ENCODE measurements at regions not wholly inside any gene's neighbourhood (a gene's known extent, or its start where the extent isn't known, plus 50 kb on each side); places are given as distances from the start of the nearest gene placed in this dataset.
A peak's percentile ranks its signal among the peaks of the same experiment; 100 is the strongest.

DNA sequence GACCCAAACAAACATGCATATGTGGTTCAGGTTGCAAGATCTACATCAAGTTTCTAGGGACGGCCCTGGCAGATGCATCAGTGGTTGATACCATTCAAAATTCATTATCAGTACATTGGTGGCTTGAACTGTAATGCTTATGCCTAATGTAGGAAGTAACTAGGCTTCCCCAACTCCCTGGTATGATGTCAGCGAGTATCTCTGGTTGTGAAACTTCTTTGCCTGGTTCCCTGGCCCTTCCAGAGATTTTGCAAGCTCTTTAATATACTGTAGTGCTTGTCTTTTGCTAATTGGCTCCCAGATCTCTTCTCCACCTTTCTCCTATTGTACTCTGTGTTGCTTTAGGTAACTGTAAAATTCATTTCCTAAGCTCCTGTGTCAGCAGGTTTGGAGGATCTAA, 114.8 kb upstream of the RARB start:
- peak; percentile 83 for DNase-seq

- no peak for DNase-seq
Observed at GRCh38 chr3:25324954-25325655, 103.0 kb upstream of the RARB start.

DNA sequence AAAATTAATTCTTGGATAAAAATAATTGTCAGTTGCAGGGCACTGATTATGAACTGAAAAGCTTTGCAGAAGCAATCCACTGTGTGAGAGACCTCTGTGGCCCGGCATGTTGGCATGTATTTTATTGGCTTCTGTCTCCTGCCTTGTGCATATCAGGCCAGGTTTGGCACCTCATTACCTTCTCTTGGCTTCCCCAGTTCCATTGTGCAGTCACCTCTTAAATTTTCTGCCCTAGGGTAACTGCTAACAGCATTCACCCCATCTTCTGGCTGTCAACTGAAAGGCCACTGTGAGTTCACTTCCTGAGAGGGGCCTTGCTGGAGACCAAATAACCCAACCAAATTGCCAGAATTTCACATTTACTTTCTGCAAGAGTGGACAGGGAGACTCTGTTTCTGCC, 92.7 kb upstream of the RARB start:
- peak; percentile 23 for DNase-seq

- peak; percentile 52 for DNase-seq
Observed at GRCh38 chr3:25338158-25338725, 89.8 kb upstream of the RARB start.

DNA sequence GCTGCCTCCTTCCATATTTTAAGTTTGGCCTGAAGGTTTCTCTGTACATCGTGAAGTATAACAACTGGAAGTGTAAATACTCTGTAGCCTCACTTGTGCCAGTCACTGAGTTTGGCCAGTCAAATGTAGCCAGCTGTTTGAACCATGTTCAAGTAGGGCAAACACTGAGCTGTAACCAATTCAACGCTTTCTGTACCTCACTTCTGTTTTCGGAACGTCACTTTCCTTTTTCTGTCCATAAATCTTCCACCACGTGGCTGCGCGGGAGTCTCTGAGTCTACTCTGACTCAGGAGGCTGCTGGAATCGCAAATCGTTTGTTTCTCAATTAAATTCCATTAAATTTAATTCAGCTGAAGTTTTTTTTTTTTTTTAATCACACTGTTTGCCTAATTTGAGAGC, 88.8 kb upstream of the RARB start:
- DNase-seq = peak; percentile 90

DNA sequence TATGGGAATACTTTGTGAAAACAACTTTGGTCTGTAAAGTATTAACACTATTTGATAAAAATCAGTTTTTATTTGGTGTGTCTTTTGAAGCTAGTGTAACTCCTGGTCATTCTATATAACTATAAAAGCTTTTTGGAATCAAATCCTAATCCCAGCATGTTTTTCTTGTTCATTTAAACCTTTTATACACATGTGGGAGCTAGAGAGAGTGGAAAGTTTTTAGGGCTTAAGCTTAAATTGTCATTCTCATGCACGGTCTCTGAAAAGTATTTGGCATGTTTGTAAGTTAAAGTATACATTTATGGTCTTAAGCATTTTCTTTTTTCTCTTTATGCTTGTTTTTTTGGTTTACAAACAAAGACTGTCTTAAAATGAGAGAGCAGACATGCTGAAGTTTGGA, 83.4 kb upstream of the RARB start:
- no peak for DNase-seq

- DNase-seq = peak; percentile 69
Observed at GRCh38 chr3:25349095-25349494, 79.0 kb upstream of the RARB start.

DNA sequence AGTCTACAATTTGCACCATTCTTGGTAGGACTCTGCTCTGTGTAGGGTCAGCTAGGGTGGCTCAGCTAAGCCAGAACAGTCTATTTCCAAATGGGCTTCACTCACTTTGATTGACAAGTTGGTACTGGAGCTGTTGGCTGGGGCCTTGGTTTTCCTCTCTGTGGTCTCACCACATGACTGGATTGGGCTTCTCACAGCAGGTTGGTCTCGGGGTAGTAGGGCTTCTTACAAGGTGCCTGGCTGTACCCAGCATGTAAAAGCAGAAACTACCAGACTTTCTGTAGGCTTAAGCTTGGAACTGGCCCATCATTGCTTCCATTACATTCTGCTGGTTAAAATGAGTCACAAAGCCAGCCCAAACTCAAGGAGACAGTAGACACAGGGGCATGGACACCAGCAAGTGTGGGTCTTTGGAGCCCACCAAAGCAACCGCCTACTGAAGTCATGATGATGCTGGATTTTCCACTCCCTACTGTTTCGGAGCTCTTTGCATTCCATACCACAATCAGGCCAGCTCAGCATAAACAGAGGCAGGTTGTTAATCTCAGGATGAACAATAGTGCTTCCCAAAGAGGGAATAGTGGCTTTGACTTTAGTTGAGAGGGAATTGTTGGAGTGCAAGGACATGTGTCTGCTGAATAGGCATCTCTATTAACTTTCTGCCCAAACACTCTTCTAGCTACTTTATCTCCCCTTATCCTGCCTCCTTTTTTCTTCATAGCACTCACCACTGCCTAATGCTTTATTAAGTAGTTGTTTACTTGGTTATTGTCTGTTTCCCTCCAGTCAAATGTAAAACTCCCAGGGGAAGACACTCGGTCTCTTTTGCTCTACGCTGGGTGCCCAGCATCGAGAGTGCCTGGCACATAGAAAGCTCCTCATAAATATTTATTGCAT, 78.0 kb upstream of the RARB start:
- peak; percentile 69 for DNase-seq

GRCh38 chr3:25350725-25351114, 77.3 kb upstream of the RARB start:
- no peak for DNase-seq

- no peak for DNase-seq
Observed at GRCh38 chr3:25354071-25354470, 74.0 kb upstream of the RARB start.

- DNase-seq = no peak
Observed at GRCh38 chr3:25355034-25355885, 72.8 kb upstream of the RARB start.

DNA sequence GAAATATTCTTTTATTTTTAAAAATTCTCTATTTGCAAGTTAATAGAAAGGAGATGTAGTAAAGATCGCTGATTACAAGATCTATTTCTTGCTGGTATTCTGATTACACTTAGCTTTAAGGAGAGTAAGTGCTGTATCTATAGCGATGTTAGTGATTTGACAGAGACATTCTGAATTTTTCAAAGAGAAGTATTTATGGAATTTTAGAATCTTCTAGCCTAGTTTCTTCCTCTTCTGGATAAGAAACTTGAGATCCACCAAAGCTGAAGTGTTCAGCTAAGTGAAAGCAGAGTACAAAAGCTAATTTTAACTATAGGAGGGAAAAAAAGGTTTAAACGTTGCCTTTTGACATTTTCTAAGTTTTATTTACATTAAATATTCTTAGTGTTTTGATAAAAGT, 72.1 kb upstream of the RARB start:
- DNase-seq = no peak

GRCh38 chr3:25362118-25362517, 65.9 kb upstream of the RARB start:
- no peak for DNase-seq

DNA sequence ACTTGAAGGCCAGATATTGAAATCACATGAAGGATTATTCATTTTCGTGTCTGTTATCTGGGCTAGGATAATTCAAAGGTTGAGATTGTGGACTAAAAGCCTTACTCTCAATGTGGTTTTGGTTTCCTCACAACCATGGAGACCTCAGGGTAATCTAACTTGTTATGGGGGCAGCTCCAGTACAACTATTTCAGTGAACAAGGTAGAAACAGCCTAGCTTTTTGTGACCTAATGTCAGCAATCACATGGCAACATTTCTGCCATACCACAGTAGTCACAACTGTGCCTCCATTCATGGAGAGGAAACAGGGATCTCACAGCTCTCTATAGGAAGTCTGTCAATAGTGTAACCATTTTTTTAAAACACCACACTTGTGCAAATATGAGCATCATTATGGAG, 62.4 kb upstream of the RARB start:
- DNase-seq = no peak

DNA sequence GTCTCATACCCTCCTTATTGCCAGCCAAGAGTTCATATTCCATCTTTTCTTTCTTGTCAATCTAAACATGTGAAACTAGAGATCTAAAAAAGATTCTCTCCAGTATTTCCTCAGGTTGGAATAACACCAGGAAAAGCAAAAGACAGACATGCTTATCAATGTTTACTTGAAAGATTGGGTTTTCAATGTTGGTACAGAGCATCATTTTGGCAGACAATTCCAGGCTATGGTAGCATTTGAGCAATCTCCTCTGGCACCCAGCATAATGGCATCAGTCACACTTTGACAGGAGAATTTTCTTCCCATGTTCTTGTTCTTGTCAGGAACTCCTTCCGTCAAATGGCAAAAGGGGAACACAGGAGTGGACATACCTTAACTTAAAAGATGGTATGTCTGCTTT, 61.0 kb upstream of the RARB start:
- no peak for DNase-seq

- no peak for DNase-seq
Observed at GRCh38 chr3:25372167-25372566, 55.9 kb upstream of the RARB start.

DNA sequence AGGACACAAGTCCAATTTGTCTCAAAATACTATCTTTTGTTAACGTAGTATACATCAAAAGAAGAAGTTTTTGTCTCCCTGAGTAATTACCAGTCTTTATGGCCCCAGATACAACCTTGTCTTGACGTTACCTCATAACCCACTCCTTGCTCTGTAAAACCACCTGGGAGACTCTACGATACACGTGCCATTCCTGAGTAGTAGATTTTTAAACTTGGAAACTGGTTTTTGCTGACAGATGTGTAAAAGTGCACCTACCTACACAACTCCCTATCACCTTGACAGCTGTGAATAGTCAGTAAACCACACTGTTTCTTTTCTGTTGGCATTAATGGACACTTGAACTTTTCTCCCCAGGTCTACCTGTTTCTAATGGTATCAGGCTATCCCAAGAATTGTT, 51.7 kb upstream of the RARB start:
- DNase-seq = no peak

DNA sequence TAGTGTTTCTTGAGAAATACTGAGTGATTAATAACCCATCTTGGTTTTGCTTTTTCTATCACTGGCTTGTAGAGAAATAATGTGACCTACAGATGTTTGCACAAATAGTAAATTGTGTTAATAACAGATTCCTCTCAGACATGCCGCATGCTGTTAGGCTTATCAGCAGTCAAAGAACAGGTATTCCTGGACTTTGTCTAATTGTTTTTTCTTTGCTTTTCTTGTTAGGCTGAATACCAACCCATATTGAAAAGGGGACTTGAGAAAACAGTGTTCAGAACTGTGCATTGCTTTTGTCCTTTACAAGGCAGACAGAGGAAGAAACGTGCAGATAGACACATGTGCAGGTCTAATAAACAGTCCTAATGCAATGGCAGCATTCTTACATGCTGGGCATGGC, 51.0 kb upstream of the RARB start:
- DNase-seq = no peak
